ENCODE measurements at regions not wholly inside any gene's neighbourhood (a gene's known extent, or its start where the extent isn't known, plus 50 kb on each side); places are given as distances from the start of the nearest gene placed in this dataset.

DNA sequence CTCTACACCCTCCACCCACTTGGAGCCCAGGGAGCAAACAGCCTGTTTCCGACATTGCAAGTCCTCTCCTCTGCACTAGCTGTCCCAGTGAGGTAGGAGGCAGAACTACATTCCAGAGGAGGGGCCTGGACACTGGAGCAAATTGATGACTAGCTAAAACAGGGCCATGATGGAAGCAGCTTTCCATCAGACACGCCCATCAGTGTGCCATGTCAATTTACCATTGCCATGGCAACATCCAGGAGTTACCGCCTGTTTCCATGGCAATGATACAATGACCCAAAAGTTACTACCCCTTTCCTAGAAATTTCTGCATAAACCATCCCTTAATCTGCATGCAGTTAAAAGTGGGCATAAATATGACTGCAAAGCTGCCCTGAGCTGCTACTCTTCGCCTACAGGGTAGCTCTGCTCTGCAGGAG is 647.1 kb downstream of the PTPRU start:
- TF ChIP-seq EZH2phosphoT487 (IDR thresholded peaks at IDR 0.05; ENCODE audit: borderline replicate concordance): no peak
- H3K4me1 ChIP-seq (ENCODE audit: insufficient read depth, low read length, poor library complexity, severe bottlenecking): no peaks in the 10 kb centered on the region
- H3K9me3 ChIP-seq (ENCODE audit: insufficient read depth, low read depth, low read length): peaks cover 3% of the 10 kb centered on the region; the same call in 1 of the 2 replicates
- H3K36me3 ChIP-seq (ENCODE audit: insufficient read depth, low read length): no peaks in the 10 kb centered on the region
- no peaks in the 10 kb centered on the region for H3F3A ChIP-seq (ENCODE audit: low read depth)
- H3K4me2 ChIP-seq (ENCODE audit: low read depth, low read length, poor library complexity, severe bottlenecking): no peak overlapping the region
- H3K4me3 ChIP-seq (ENCODE audit: low read length, poor library complexity, severe bottlenecking): no peak overlapping the region
- H4K20me1 ChIP-seq (ENCODE audit: insufficient read depth, low read length, poor library complexity, severe bottlenecking): no peaks in the 10 kb centered on the region
- no peaks in the 10 kb centered on the region for H3K27me3 ChIP-seq (ENCODE audit: insufficient read depth, low read length, poor library complexity, severe bottlenecking)
- H3K9ac ChIP-seq (ENCODE audit: low read depth, low read length, poor library complexity, severe bottlenecking): no peak overlapping the region
- no peaks in the 10 kb centered on the region for H3K79me2 ChIP-seq (ENCODE audit: insufficient read depth, low read length)
- no peak overlapping the region for H2AFZ ChIP-seq (ENCODE audit: low read length)
- no peaks in the 10 kb centered on the region for H3K9me2 ChIP-seq (replicated peaks; ENCODE audit: low read depth, low read length)

- no peaks in the 10 kb centered on the region for H3K36me3 ChIP-seq (ENCODE audit: insufficient read depth, low read length)
- H3K4me1 ChIP-seq (ENCODE audit: insufficient read depth, low read length, poor library complexity, severe bottlenecking): no peaks in the 10 kb centered on the region
- H3K4me2 ChIP-seq (ENCODE audit: low read depth, low read length, poor library complexity, severe bottlenecking): no peak overlapping the region
- TF ChIP-seq CTCF (conservative IDR thresholded peaks at IDR 0.05; ENCODE audit: low read length): no peak
- TF ChIP-seq EZH2phosphoT487 (IDR thresholded peaks at IDR 0.05; ENCODE audit: borderline replicate concordance): no peak
- H3K79me2 ChIP-seq (ENCODE audit: insufficient read depth, low read length): no peaks in the 10 kb centered on the region
- peaks cover 3% of the 10 kb centered on the region; the same call in 1 of the 2 replicates for H3K9me3 ChIP-seq (ENCODE audit: insufficient read depth, low read depth, low read length)
- no peaks in the 10 kb centered on the region for H3F3A ChIP-seq (ENCODE audit: low read depth)
- no peaks in the 10 kb centered on the region for H3K27me3 ChIP-seq (ENCODE audit: insufficient read depth, low read length, poor library complexity, severe bottlenecking)
- H3K9ac ChIP-seq (ENCODE audit: low read depth, low read length, poor library complexity, severe bottlenecking): no peak overlapping the region
- no peak overlapping the region for H2AFZ ChIP-seq (ENCODE audit: low read length)
- no peaks in the 10 kb centered on the region for H3K9me2 ChIP-seq (replicated peaks; ENCODE audit: low read depth, low read length)
- H4K20me1 ChIP-seq (ENCODE audit: insufficient read depth, low read length, poor library complexity, severe bottlenecking): no peaks in the 10 kb centered on the region
- H3K4me3 ChIP-seq (ENCODE audit: low read length, poor library complexity, severe bottlenecking): no peak overlapping the region
Observed at GRCh38 chr1:29880556-29880955, 644.2 kb downstream of the PTPRU start.

DNA sequence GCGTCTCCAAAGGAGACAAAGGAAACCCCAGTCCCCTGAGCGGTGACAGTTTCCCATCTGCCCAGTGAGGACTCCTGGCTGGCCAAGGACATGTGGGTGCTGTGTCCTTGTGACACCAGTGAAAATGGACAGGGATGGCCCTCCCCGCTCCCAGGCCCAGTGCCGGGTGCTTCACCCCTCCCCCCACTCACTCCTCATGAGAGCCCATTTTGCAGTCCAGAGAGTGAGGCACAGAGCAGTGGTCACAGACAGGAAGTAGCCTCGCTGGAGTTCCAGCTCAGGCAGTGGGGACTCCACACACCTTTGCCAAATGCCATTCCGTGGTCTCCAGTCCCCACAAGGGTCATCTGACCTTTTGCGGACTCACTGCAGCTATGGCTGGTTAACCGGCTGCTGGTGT is 642.9 kb downstream of the PTPRU start:
- Histone ChIP-seq H3K27me3 (ENCODE audit: insufficient read depth, low read length, poor library complexity, severe bottlenecking) (no peaks in the 10 kb centered on the region), H3F3A (ENCODE audit: low read depth) (no peaks in the 10 kb centered on the region), H3K36me3 (ENCODE audit: insufficient read depth, low read length) (no peaks in the 10 kb centered on the region), H2AFZ (ENCODE audit: low read length) (no peak overlapping the region), H3K9ac (ENCODE audit: low read depth, low read length, poor library complexity, severe bottlenecking) (no peak overlapping the region), H3K79me2 (ENCODE audit: insufficient read depth, low read length) (no peaks in the 10 kb centered on the region), H4K20me1 (ENCODE audit: insufficient read depth, low read length, poor library complexity, severe bottlenecking) (no peaks in the 10 kb centered on the region), H3K4me1 (ENCODE audit: insufficient read depth, low read length, poor library complexity, severe bottlenecking) (no peaks in the 10 kb centered on the region), H3K4me3 (ENCODE audit: low read length, poor library complexity, severe bottlenecking) (no peak overlapping the region), H3K4me2 (ENCODE audit: low read depth, low read length, poor library complexity, severe bottlenecking) (no peak overlapping the region), H3K9me3 (ENCODE audit: insufficient read depth, low read depth, low read length) (peaks cover under 1% of the 10 kb centered on the region; the same call in 1 of the 2 replicates), H3K9me2 (replicated peaks; ENCODE audit: low read depth, low read length) (no peaks in the 10 kb centered on the region)
- TF ChIP-seq EZH2phosphoT487 (IDR thresholded peaks at IDR 0.05; ENCODE audit: borderline replicate concordance): no peak
- TF ChIP-seq CTCF (conservative IDR thresholded peaks at IDR 0.05; ENCODE audit: low read length): no peak

DNA sequence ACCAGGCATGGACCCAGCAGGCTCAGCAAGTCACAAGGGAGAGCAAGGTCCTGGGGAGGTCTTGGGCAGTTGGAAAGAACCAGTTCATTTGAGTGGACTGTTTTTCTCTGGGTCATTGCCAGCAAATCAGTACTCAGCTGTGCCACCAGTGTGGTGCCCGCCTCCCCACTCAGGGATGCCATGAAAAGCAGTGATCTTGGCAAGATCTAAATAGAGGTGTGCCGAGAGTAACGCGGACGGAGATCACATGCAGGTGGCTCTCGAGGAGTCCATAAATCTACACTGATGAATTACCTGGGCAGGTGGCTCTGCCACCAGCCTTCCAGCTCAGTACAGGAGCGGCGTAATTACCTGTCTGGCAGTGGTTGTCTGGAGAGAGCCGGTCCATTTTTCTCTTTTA is 642.2 kb downstream of the PTPRU start:
- no peaks in the 10 kb centered on the region for H3F3A ChIP-seq (ENCODE audit: low read depth)
- no peaks in the 10 kb centered on the region for H3K27me3 ChIP-seq (ENCODE audit: insufficient read depth, low read length, poor library complexity, severe bottlenecking)
- no peak overlapping the region for H3K4me2 ChIP-seq (ENCODE audit: low read depth, low read length, poor library complexity, severe bottlenecking)
- H3K9me2 ChIP-seq (replicated peaks; ENCODE audit: low read depth, low read length): no peaks in the 10 kb centered on the region
- H3K36me3 ChIP-seq (ENCODE audit: insufficient read depth, low read length): no peaks in the 10 kb centered on the region
- H3K4me1 ChIP-seq (ENCODE audit: insufficient read depth, low read length, poor library complexity, severe bottlenecking): no peaks in the 10 kb centered on the region
- H3K9me3 ChIP-seq (ENCODE audit: insufficient read depth, low read depth, low read length): no peaks in the 10 kb centered on the region
- TF ChIP-seq CTCF (conservative IDR thresholded peaks at IDR 0.05; ENCODE audit: low read length) (no peak), EZH2phosphoT487 (IDR thresholded peaks at IDR 0.05; ENCODE audit: borderline replicate concordance) (no peak)
- no peak overlapping the region for H3K9ac ChIP-seq (ENCODE audit: low read depth, low read length, poor library complexity, severe bottlenecking)
- no peak overlapping the region for H2AFZ ChIP-seq (ENCODE audit: low read length)
- no peaks in the 10 kb centered on the region for H4K20me1 ChIP-seq (ENCODE audit: insufficient read depth, low read length, poor library complexity, severe bottlenecking)
- H3K4me3 ChIP-seq (ENCODE audit: low read length, poor library complexity, severe bottlenecking): no peak overlapping the region
- no peaks in the 10 kb centered on the region for H3K79me2 ChIP-seq (ENCODE audit: insufficient read depth, low read length)
